Parathyroid adenoma (tissue), 2 donors: ENCODE measurements at regions not wholly inside any gene's neighbourhood (a gene's known extent, or its start where the extent isn't known, plus 50 kb on each side); places are given as distances from the start of the nearest gene placed in this dataset.

Experiments used
- H2AFZ ChIP-seq: fragments of 300-600 bp; sonication (generic); one replicate; pipeline ENCODE4 v1.7.0; 2017; ENCODE audit warnings: antibody characterized with exemption, mild to moderate bottlenecking
- H3K27ac ChIP-seq: fragments of 300-600 bp; sonication (generic); one replicate; pipeline ENCODE4 v1.7.0; 2017
- H3K27me3 ChIP-seq: fragments of 300-600 bp; sonication (generic); one replicate; pipeline ENCODE4 v1.7.0; 2017; ENCODE audit warnings: low read length; ENCODE audit not compliant: control insufficient read depth, insufficient read depth
- H3K36me3 ChIP-seq: fragments of 300-600 bp; sonication (generic); one replicate; pipeline ENCODE4 v1.7.0; 2017; ENCODE audit warnings: low read length; ENCODE audit not compliant: control insufficient read depth, insufficient read depth
- H3K4me1 ChIP-seq: fragments of 300-600 bp; sonication (generic); one replicate; pipeline ENCODE4 v1.7.0; 2017; ENCODE audit warnings: control low read depth
- H3K4me2 ChIP-seq: fragments of 300-600 bp; sonication (generic); one replicate; pipeline ENCODE4 v1.7.0; 2017; ENCODE audit warnings: low read length
- H3K4me3 ChIP-seq: fragments of 300-600 bp; sonication (generic); one replicate; pipeline ENCODE4 v1.7.0; 2017; ENCODE audit warnings: low read depth, low read length
- H3K79me2 ChIP-seq: fragments of 300-600 bp; sonication (generic); one replicate; pipeline ENCODE4 v1.7.0; 2017; ENCODE audit warnings: control low read depth
- H3K9ac ChIP-seq: fragments of 300-600 bp; sonication (generic); one replicate; pipeline ENCODE4 v1.7.0; 2017; ENCODE audit warnings: mild to moderate bottlenecking
- H3K9me3 ChIP-seq: fragments of 300-600 bp; sonication (generic); one replicate; pipeline ENCODE4 v1.7.0; 2017; ENCODE audit warnings: low read length; ENCODE audit not compliant: control insufficient read depth
- TF ChIP-seq, protein P1 (sequence below): fragments of 300-600 bp; sonication (generic); IDR thresholded peaks from one replicate; pipeline ENCODE4 v1.7.0; 2017; ENCODE audit warnings: antibody characterized with exemption, mild to moderate bottlenecking
- donor health status: primary hyperparathyroidism.

GRCh38 chr1:10906866-10907519, 105.5 kb upstream of the TARDBP start:
- Histone ChIP-seq H3K36me3 (no peaks in the 10 kb centered on the region), H3K27ac (no peak overlapping the region), H2AFZ (no peak overlapping the region), H3K4me1 (no peaks in the 10 kb centered on the region), H3K27me3 (no peaks in the 10 kb centered on the region), H3K9ac (no peak overlapping the region), H3K4me3 (no peak overlapping the region), H3K9me3 (no peaks in the 10 kb centered on the region), H3K4me2 (no peak overlapping the region), H3K79me2 (no peaks in the 10 kb centered on the region)
- TF ChIP-seq, protein P1, sequence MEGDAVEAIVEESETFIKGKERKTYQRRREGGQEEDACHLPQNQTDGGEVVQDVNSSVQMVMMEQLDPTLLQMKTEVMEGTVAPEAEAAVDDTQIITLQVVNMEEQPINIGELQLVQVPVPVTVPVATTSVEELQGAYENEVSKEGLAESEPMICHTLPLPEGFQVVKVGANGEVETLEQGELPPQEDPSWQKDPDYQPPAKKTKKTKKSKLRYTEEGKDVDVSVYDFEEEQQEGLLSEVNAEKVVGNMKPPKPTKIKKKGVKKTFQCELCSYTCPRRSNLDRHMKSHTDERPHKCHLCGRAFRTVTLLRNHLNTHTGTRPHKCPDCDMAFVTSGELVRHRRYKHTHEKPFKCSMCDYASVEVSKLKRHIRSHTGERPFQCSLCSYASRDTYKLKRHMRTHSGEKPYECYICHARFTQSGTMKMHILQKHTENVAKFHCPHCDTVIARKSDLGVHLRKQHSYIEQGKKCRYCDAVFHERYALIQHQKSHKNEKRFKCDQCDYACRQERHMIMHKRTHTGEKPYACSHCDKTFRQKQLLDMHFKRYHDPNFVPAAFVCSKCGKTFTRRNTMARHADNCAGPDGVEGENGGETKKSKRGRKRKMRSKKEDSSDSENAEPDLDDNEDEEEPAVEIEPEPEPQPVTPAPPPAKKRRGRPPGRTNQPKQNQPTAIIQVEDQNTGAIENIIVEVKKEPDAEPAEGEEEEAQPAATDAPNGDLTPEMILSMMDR, result no peak

GRCh38 chr1:10908266-10908665, 104.2 kb upstream of the TARDBP start:
- H2AFZ ChIP-seq, result no peak overlapping the region
- H3K4me2 ChIP-seq, result no peak overlapping the region
- no peak overlapping the region for H3K9ac ChIP-seq
- no peaks in the 10 kb centered on the region for H3K4me1 ChIP-seq
- H3K79me2 ChIP-seq, result no peaks in the 10 kb centered on the region
- H3K27me3 ChIP-seq, result no peaks in the 10 kb centered on the region
- no peaks in the 10 kb centered on the region for H3K9me3 ChIP-seq
- no peaks in the 10 kb centered on the region for H3K36me3 ChIP-seq
- TF ChIP-seq, protein P1, result no peak
- no peak overlapping the region for H3K27ac ChIP-seq
- H3K4me3 ChIP-seq, result no peak overlapping the region

GRCh38 chr1:10909697-10910680, 102.5 kb upstream of the TARDBP start:
- TF ChIP-seq, protein P1, result peak; percentile 29
- Histone ChIP-seq H3K4me1 (no peaks in the 10 kb centered on the region), H3K79me2 (no peaks in the 10 kb centered on the region), H3K4me3 (no peak overlapping the region), H3K9me3 (no peaks in the 10 kb centered on the region), H3K27me3 (no peaks in the 10 kb centered on the region), H2AFZ (no peak overlapping the region), H3K36me3 (no peaks in the 10 kb centered on the region), H3K9ac (no peak overlapping the region), H3K4me2 (no peak overlapping the region), H3K27ac (no peak overlapping the region)

DNA sequence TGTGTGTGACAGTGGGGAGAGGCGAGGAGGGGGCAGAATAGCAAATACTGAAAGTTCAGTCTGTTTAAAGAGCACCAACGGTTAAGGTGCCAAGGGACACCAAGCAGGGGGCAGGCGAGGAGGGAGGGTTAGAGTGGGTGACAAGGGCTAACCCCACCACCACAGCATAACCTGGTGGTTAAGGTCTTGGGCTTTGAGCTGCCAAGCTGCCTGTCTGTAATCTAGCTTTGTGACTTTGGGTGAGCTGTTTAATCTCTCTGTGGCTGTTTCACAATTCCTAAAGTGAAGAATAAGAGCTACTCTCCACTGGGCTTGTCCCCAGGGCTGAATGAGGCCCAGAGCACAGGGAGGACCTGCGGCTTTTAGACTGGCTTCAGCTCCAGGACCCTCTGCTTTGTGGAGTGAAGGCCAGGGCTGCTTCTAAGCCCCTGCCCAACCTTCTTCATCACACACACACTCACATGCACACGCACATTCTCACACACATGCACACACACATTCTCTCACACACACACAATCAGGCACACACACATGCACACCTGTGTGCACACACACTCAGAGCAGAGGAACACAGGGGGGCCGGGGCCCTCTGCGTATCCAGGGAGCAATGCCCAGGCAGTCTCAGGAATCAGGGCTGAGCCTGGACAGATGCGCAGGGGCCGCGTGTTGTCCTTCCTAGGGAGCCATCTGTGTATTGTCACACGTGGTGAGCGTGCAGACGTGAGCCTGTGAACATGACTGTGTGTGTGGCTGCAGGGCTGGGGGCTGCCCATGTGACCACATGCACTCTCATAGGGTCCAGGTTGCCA, 101.6 kb upstream of the TARDBP start:
- Histone ChIP-seq H3K4me2 (no peak overlapping the region), H3K4me3 (no peak overlapping the region), H3K9me3 (no peaks in the 10 kb centered on the region), H3K27ac (no peak overlapping the region), H3K4me1 (no peaks in the 10 kb centered on the region), H2AFZ (no peak overlapping the region), H3K9ac (no peak overlapping the region), H3K27me3 (no peaks in the 10 kb centered on the region), H3K36me3 (no peaks in the 10 kb centered on the region), H3K79me2 (no peaks in the 10 kb centered on the region)
- TF ChIP-seq, protein P1, result no peak
